Heart right ventricle (tissue), 16 donors: ENCODE measurements at regions not wholly inside any gene's neighbourhood (a gene's known extent, or its start where the extent isn't known, plus 50 kb on each side); places are given as distances from the start of the nearest gene placed in this dataset.

Source experiments
- ATAC-seq, 8 donors: fragments of 200-7000 bp; cut with Tn5 transposase; one replicate each; pipeline ENCODE4 v1.9.1; 2020; ENCODE audit warnings: mild to moderate bottlenecking in 8 of 8, moderate library complexity in 8 of 8, moderate number of reproducible peaks in 1 of 8
- DNase-seq, 2 donors: peaks; one replicate each; pipeline ENCODE4 v3.0.0-alpha.2; 2020
- H3K27ac ChIP-seq, 10 donors: fragments of 200-600 bp; sonication (generic) in 2 of 10; one replicate each; pipeline versions ENCODE4 v1.5.0 to v1.8.0; 2020 to 2022; ENCODE audit warnings: mild to moderate bottlenecking in 3 of 10
- H3K27me3 ChIP-seq, 7 donors: fragments of 200-600 bp; one replicate each; pipeline ENCODE4 v1.8.0; 2021 to 2022; ENCODE audit warnings: mild to moderate bottlenecking in 2 of 7
- H3K36me3 ChIP-seq, 9 donors: fragments of 200-600 bp; sonication (generic) in 1 of 9; one replicate each; pipeline versions ENCODE4 v1.5.0 to v1.8.0; 2020 to 2022; ENCODE audit warnings: mild to moderate bottlenecking in 2 of 9
- H3K4me1 ChIP-seq, 9 donors: fragments of 200-600 bp; sonication (generic) in 1 of 9; one replicate each; pipeline versions ENCODE4 v1.5.0 to v1.8.0; 2020 to 2022; ENCODE audit warnings: mild to moderate bottlenecking in 4 of 9
- H3K4me3 ChIP-seq, 10 donors: fragments of 200-600 bp; sonication (generic) in 2 of 10; one replicate each; pipeline versions ENCODE4 v1.5.0 to v1.8.0; 2020 to 2022; ENCODE audit warnings: mild to moderate bottlenecking in 7 of 10, moderate library complexity in 2 of 10
- H3K9me3 ChIP-seq, 11 donors: fragments of 200-600 bp in 10 of 11; sonication (generic) in 2 of 11; one replicate each; pipeline versions ENCODE4 v1.5.0 to v1.8.0; 2013 to 2022; ENCODE audit warnings: mild to moderate bottlenecking in 2 of 11, control low read depth in 1 of 11, moderate library complexity in 1 of 11
- CTCF ChIP-seq, 9 donors: fragments of 200-600 bp; sonication (generic) in 2 of 9; IDR thresholded peaks; one replicate each; pipeline versions ENCODE4 v1.5.0 to v1.8.0; 2021 to 2022; ENCODE audit warnings: antibody characterized with exemption in 9 of 9, mild to moderate bottlenecking in 5 of 9, moderate library complexity in 1 of 9
- WGBS, 2 donors: extraction: QIAGEN DNeasy Blood & Tissue Kit; methylation state at CpG; one replicate each; pipeline ENCODE4 v1.1.7; 2013; ENCODE audit warnings: inconsistent platforms in 1 of 2; 5-methylcytosine and 5-hydroxymethylcytosine counted together
- intact Hi-C, 10 donors: fragments of 100-400 bp; cut with DNase I; formaldehyde crosslinking; loops; one replicate each; pipeline versions ENCODE4 v1.11.1 to v1.14.2; 2022
- donor health status: Arrhythmogenic right ventricular cardiomyopathy.
- donor health status: ischemic (EF 13 %, LVEDD 7.1; RV severe dilation, severe dysfunction).
- donor health status: healthy with polysubstance abuse.
- donor health status: DM: no; HTN: yes; CAD: no.
- donor health status: DM: no; HTN: no; CAD: no.
- donor health status: ischemic (EF 25% LVEDD 6.9; RV normal size, moderate dysfunction).
- donor health status: ischemic (EF 25% LVEDD 5.7; RV mildly dilated, moderate dysfunction).
- donor health status: healthy.
- donor health status: DM: yes; HTN: yes; CAD: no.
- donor health status: Ischemic cardiomyopathy.
- donor health status: ischemic (EF 35%, LVEDD 5.7; RV mildly dilated, moderate dysfunction).
- donor health status: nonischemic (EF 11% LVEDD 7.7; RV severe dilation, severe dysfunction).
- donor health status: DM: yes; HTN: yes; CAD: no.
- donor health status: PGD.
- donor health status: ischemic (EF 29% LVEDD 5.4; RV normal size, mild dysfunction).
- donor health status: nonischemic (EF 23%, LVEDD 6.1; RV moderate dilation, normal function).

GRCh38 chr3:193884027-193884426 is 251.9 kb upstream of the HES1 start:
- no peak for TF ChIP-seq CTCF (IDR thresholded peaks at IDR 0.05)
- ATAC-seq (no peak), DNase-seq (no peak)
- intact Hi-C loops, result no loop called here
- H3K36me3 ChIP-seq, result no peaks in the 10 kb centered on the region
- H3K9me3 ChIP-seq, result peaks cover 0 to 13% (median 0%) of the 10 kb centered on the region in 11 donors
- no peak overlapping the region for H3K4me3 ChIP-seq
- H3K27ac ChIP-seq, result no peak overlapping the region
- H3K4me1 ChIP-seq, result no peaks in the 10 kb centered on the region
- WGBS, 2 donors, result 96 to 97% methylated on average over 7 of the region's 7 CpGs
- no peaks in the 10 kb centered on the region for H3K27me3 ChIP-seq

GRCh38 chr3:193884652-193885051 is 251.3 kb upstream of the HES1 start:
- ATAC-seq (no peak), DNase-seq (no peak)
- no peak for TF ChIP-seq CTCF (IDR thresholded peaks at IDR 0.05)
- no peak overlapping the region for H3K27ac ChIP-seq
- H3K4me3 ChIP-seq, result no peak overlapping the region
- peaks cover 0 to 13% (median 0%) of the 10 kb centered on the region in 11 donors for H3K9me3 ChIP-seq
- H3K27me3 ChIP-seq, result no peaks in the 10 kb centered on the region
- H3K36me3 ChIP-seq, result no peaks in the 10 kb centered on the region
- H3K4me1 ChIP-seq, result no peaks in the 10 kb centered on the region
- intact Hi-C loops, result no loop called here
- 94 to 95% methylated on average over 4 of the region's 4 CpGs for WGBS, 2 donors

DNA sequence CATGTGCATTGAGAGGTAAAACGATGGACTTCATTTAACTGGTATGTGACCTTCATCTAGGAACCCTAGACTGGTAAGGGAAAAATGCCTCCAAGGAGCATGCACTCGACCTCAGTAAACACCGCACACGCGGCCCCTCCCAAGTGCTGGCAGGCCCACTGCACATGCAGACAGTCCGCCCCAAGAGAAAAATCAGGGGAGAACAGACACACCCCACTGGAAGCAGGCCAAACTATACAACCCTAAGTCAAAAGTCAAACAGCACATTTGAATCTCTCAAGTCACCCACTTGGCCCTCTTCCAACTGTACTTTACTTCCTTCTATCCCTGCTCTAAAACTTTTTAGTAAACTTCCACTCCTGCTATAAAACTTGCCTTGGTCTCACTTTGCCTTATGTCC is 250.1 kb upstream of the HES1 start:
- ATAC-seq, result no peak
- WGBS, 2 donors, result 77 to 87% methylated on average over 6 of the region's 6 CpGs
- TF ChIP-seq CTCF (IDR thresholded peaks at IDR 0.05), result no peak

GRCh38 chr3:193890016-193890897 is 245.7 kb upstream of the HES1 start:
- intact Hi-C loops, result no loop called here
- ATAC-seq (no peak), DNase-seq (no peak)
- no peak for TF ChIP-seq CTCF (IDR thresholded peaks at IDR 0.05)
- Histone ChIP-seq H3K4me1 (peaks cover 0 to 17% (median 7%) of the 10 kb centered on the region in 9 donors), H3K27ac (no peak overlapping the region), H3K36me3 (no peaks in the 10 kb centered on the region), H3K9me3 (peaks cover 0 to 13% (median 0%) of the 10 kb centered on the region in 11 donors), H3K4me3 (no peak overlapping the region), H3K27me3 (no peaks in the 10 kb centered on the region)
- 73 to 78% methylated on average over 12 of the region's 12 CpGs for WGBS, 2 donors

More for the DNA sequence above, 250.1 kb upstream of the HES1 start:
- Histone ChIP-seq H3K27ac (no peak overlapping the region), H3K9me3 (peaks cover 0 to 13% (median 0%) of the 10 kb centered on the region in 11 donors), H3K4me3 (no peak overlapping the region), H3K27me3 (no peaks in the 10 kb centered on the region), H3K36me3 (no peaks in the 10 kb centered on the region), H3K4me1 (no peaks in the 10 kb centered on the region)
- intact Hi-C loops, result no loop called here
- no peak for DNase-seq
